ENCODE measurements at regions not wholly inside any gene's neighbourhood (a gene's known extent, or its start where the extent isn't known, plus 50 kb on each side); places are given as distances from the start of the nearest gene placed in this dataset.

GRCh38 chr5:67910546-67910945 is 305.0 kb upstream of the PIK3R1 start:
- H3K4me3 ChIP-seq = no peak overlapping the region
- intact Hi-C loops (cut with DNase I) = no loop called here
- no peak overlapping the region for H3K27ac ChIP-seq
- H3K36me3 ChIP-seq = no peaks in the 10 kb centered on the region
- H3K9me3 ChIP-seq = no peaks in the 10 kb centered on the region
- TF ChIP-seq, protein P1, sequence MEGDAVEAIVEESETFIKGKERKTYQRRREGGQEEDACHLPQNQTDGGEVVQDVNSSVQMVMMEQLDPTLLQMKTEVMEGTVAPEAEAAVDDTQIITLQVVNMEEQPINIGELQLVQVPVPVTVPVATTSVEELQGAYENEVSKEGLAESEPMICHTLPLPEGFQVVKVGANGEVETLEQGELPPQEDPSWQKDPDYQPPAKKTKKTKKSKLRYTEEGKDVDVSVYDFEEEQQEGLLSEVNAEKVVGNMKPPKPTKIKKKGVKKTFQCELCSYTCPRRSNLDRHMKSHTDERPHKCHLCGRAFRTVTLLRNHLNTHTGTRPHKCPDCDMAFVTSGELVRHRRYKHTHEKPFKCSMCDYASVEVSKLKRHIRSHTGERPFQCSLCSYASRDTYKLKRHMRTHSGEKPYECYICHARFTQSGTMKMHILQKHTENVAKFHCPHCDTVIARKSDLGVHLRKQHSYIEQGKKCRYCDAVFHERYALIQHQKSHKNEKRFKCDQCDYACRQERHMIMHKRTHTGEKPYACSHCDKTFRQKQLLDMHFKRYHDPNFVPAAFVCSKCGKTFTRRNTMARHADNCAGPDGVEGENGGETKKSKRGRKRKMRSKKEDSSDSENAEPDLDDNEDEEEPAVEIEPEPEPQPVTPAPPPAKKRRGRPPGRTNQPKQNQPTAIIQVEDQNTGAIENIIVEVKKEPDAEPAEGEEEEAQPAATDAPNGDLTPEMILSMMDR (IDR thresholded peaks at IDR 0.05) = no peak
- TF ChIP-seq POLR2A (IDR thresholded peaks at IDR 0.05) = no peak
- TF ChIP-seq EP300 (IDR thresholded peaks at IDR 0.05) = no peak
- no peaks in the 10 kb centered on the region for H3K27me3 ChIP-seq
- no peaks in the 10 kb centered on the region for H3K4me1 ChIP-seq (ENCODE audit: insufficient read depth)
- DNase-seq = no peak
- WGBS, 3 donors = 73 to 76% (median 76%) methylated on average over 4 of the region's 4 CpGs

GRCh38 chr5:67908126-67908765 is 307.3 kb upstream of the PIK3R1 start:
- Histone ChIP-seq H3K27ac (no peak overlapping the region), H3K27me3 (no peaks in the 10 kb centered on the region), H3K9me3 (no peaks in the 10 kb centered on the region), H3K36me3 (no peaks in the 10 kb centered on the region), H3K4me3 (no peak overlapping the region), H3K4me1 (ENCODE audit: insufficient read depth) (peaks cover 2% of the 10 kb centered on the region)
- no peak for DNase-seq
- WGBS, 3 donors = 73 to 77% (median 76%) methylated on average over 6 of the region's 6 CpGs
- intact Hi-C loops (cut with DNase I) = no loop called here
- TF ChIP-seq EP300 (IDR thresholded peaks at IDR 0.05) = no peak
- TF ChIP-seq, protein P1 (IDR thresholded peaks at IDR 0.05) = no peak
- no peak for TF ChIP-seq POLR2A (IDR thresholded peaks at IDR 0.05)

DNA sequence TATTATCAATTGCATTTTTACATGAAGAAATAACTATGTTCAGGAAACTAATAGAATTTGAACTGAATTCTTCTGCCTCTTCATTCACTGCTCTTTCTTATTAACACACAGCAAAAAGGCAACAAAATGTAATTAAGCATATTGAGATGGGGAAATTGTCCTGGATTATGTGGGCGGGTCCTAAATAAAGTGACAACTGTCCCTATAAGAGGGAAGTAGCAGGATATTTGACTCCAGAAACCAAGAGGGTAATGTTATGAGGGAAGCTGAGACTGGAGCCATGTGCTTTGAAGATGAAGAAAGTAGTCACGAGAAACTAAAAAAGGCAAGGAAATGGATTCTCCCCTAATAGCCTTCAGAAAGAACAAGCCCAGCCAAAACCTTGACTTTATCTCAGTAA is 311.2 kb upstream of the PIK3R1 start:
- Histone ChIP-seq H3K4me1 (ENCODE audit: insufficient read depth) (peaks cover 3% of the 10 kb centered on the region), H3K27me3 (no peaks in the 10 kb centered on the region), H3K27ac (no peak overlapping the region), H3K4me3 (no peak overlapping the region), H3K36me3 (no peaks in the 10 kb centered on the region), H3K9me3 (no peaks in the 10 kb centered on the region)
- TF ChIP-seq, protein P1 (IDR thresholded peaks at IDR 0.05) = no peak
- no peak for TF ChIP-seq POLR2A (IDR thresholded peaks at IDR 0.05)
- TF ChIP-seq EP300 (IDR thresholded peaks at IDR 0.05) = no peak
- WGBS, 3 donors = 76 to 79% (median 78%) methylated on average over 2 of the region's 2 CpGs
- intact Hi-C loops (cut with DNase I) = no loop called here
- no peak for DNase-seq

DNA sequence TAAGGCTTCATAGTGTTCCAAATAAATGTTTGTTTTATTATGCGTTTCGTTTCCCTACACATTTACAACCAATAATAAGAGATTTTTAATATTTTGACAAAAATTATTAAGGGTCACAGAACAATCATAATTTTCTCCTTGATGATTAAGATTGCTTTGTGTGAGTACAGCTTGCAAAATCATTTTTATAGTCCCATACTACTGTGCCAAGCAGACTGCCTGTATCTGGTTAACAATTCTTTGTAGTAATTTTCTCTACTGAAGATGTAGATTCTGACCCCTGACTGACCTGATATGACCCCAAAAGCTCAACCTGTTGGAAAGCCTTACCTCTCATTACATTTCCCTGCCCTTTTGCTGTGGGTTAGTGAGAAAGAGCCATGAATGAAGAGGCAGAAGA is 311.9 kb upstream of the PIK3R1 start:
- Histone ChIP-seq H3K27ac (no peak overlapping the region), H3K9me3 (no peaks in the 10 kb centered on the region), H3K4me1 (ENCODE audit: insufficient read depth) (peaks cover 3% of the 10 kb centered on the region), H3K27me3 (no peaks in the 10 kb centered on the region), H3K36me3 (no peaks in the 10 kb centered on the region), H3K4me3 (no peak overlapping the region)
- TF ChIP-seq, protein P1 (IDR thresholded peaks at IDR 0.05) = no peak
- TF ChIP-seq EP300 (IDR thresholded peaks at IDR 0.05) = no peak
- no peak for TF ChIP-seq POLR2A (IDR thresholded peaks at IDR 0.05)
- no peak for DNase-seq
- intact Hi-C loops (cut with DNase I) = no loop called here
- WGBS, 3 donors = 13 to 28% (median 23%) methylated on average over 2 of the region's 2 CpGs
